B cell (primary cell): ENCODE measurements at regions not wholly inside any gene's neighbourhood (a gene's known extent, or its start where the extent isn't known, plus 50 kb on each side); places are given as distances from the start of the nearest gene placed in this dataset.

Experiments used
- CTCF ChIP-seq: fragments of 200-600 bp; IDR thresholded peaks from one replicate; pipeline ENCODE4 v1.8.0; 2022; ENCODE audit warnings: antibody characterized with exemption, mild to moderate bottlenecking
- EZH2 ChIP-seq: IDR thresholded peaks from 2 replicates; pipeline ENCODE4 v1.6.1; 2012; ENCODE audit warnings: borderline replicate concordance, low read depth, mild to moderate bottlenecking, moderate library complexity, low read length; ENCODE audit not compliant: insufficient read depth, poor library complexity, severe bottlenecking

GRCh38 chr11:70908223-70908622 is 344.2 kb downstream of the SHANK2 start:
- TF ChIP-seq CTCF (no peak), EZH2 (no peak)
